HG02588 (cell line): ENCODE measurements at regions not wholly inside any gene's neighbourhood (a gene's known extent, or its start where the extent isn't known, plus 50 kb on each side); places are given as distances from the start of the nearest gene placed in this dataset.

Experiments used
- ATAC-seq: cut with Tn5 transposase; IDR thresholded peaks from one replicate; pipeline ENCODE4 v1.9.1; 2021; ENCODE audit warnings: mild to moderate bottlenecking, moderate library complexity; ENCODE audit not compliant: unreplicated experiment

- no peak for ATAC-seq
Observed at GRCh38 chr3:110070161-110070916, 733.0 kb upstream of the DPPA4 start.

- ATAC-seq: no peak
Observed at GRCh38 chr3:110074095-110074494, 736.7 kb upstream of the DPPA4 start.

GRCh38 chr3:110077093-110077492, 739.7 kb upstream of the DPPA4 start:
- no peak for ATAC-seq

- ATAC-seq: no peak
Observed at GRCh38 chr3:110093411-110093810, 756.1 kb upstream of the DPPA4 start.

GRCh38 chr3:110093812-110094401, 756.6 kb upstream of the DPPA4 start:
- no peak for ATAC-seq

- ATAC-seq: no peak
Observed at GRCh38 chr3:110099711-110100110, 762.4 kb upstream of the DPPA4 start.

- no peak for ATAC-seq
Observed at GRCh38 chr3:110101361-110101760, 764.0 kb upstream of the DPPA4 start.

- ATAC-seq: no peak
Observed at GRCh38 chr3:110106805-110107204, 769.5 kb upstream of the DPPA4 start.

GRCh38 chr3:110123946-110124345, 786.6 kb upstream of the DPPA4 start:
- ATAC-seq: no peak

GRCh38 chr3:110126065-110126464, 788.7 kb upstream of the DPPA4 start:
- no peak for ATAC-seq

- ATAC-seq: no peak
Observed at GRCh38 chr3:110133971-110134370, 796.6 kb upstream of the DPPA4 start.

- no peak for ATAC-seq
Observed at GRCh38 chr3:110139048-110139447, 801.7 kb upstream of the DPPA4 start.

- no peak for ATAC-seq
Observed at GRCh38 chr3:110139821-110140220, 802.5 kb upstream of the DPPA4 start.

- ATAC-seq: no peak
Observed at GRCh38 chr3:110149763-110150162, 812.4 kb upstream of the DPPA4 start.

GRCh38 chr3:110157221-110157620, 819.9 kb upstream of the DPPA4 start:
- ATAC-seq: no peak

GRCh38 chr3:110164632-110165369, 827.5 kb upstream of the DPPA4 start:
- no peak for ATAC-seq

- no peak for ATAC-seq
Observed at GRCh38 chr3:110165370-110165743, 828.0 kb upstream of the DPPA4 start.

- ATAC-seq: no peak
Observed at GRCh38 chr3:110165753-110166152, 828.4 kb upstream of the DPPA4 start.

GRCh38 chr3:110166791-110167190, 829.4 kb upstream of the DPPA4 start:
- ATAC-seq: no peak

GRCh38 chr3:110174908-110175307, 837.6 kb upstream of the DPPA4 start:
- no peak for ATAC-seq

- ATAC-seq: no peak
Observed at GRCh38 chr3:110178965-110179364, 841.6 kb upstream of the DPPA4 start.

- ATAC-seq: no peak
Observed at GRCh38 chr3:110180733-110181132, 843.4 kb upstream of the DPPA4 start.
